ENCODE measurements at regions not wholly inside any gene's neighbourhood (a gene's known extent, or its start where the extent isn't known, plus 50 kb on each side); places are given as distances from the start of the nearest gene placed in this dataset.
"Not testable (repeated sequence)": the region's sequence is repeated elsewhere in the genome, so short reads cannot be mapped to it uniquely, and the experiment has no call there.

- no peak for DNase-seq (ENCODE audit: low spot score)
- in situ Hi-C loops (cut with HindIII; ENCODE audit: low sequenced_read_pairs), result no loop called here
These were observed 166.1 kb downstream of the CD83 start for GRCh38 chr6:14283600-14284235.

- in situ Hi-C loops (cut with HindIII; ENCODE audit: low sequenced_read_pairs), result no loop called here
- no peak for DNase-seq (ENCODE audit: low spot score)
These were observed 167.5 kb downstream of the CD83 start for GRCh38 chr6:14284969-14285590.

GRCh38 chr6:14286144-14286543 is 168.6 kb downstream of the CD83 start:
- no peak for DNase-seq (ENCODE audit: low spot score)
- in situ Hi-C loops (cut with HindIII; ENCODE audit: low sequenced_read_pairs), result no loop called here

- DNase-seq (ENCODE audit: low spot score), result no peak
- in situ Hi-C loops (cut with HindIII; ENCODE audit: low sequenced_read_pairs), result no loop called here
These were observed 169.3 kb downstream of the CD83 start for GRCh38 chr6:14286634-14287428.

- in situ Hi-C loops (cut with HindIII; ENCODE audit: low sequenced_read_pairs), result no loop called here
- no peak for DNase-seq (ENCODE audit: low spot score)
These were observed 170.1 kb downstream of the CD83 start for GRCh38 chr6:14287707-14288106.

GRCh38 chr6:14288910-14289309 is 171.3 kb downstream of the CD83 start:
- in situ Hi-C loops (cut with HindIII; ENCODE audit: low sequenced_read_pairs), result no loop called here
- no peak for DNase-seq (ENCODE audit: low spot score)

GRCh38 chr6:14290041-14290771 is 172.6 kb downstream of the CD83 start:
- in situ Hi-C loops (cut with HindIII; ENCODE audit: low sequenced_read_pairs), result no loop called here
- DNase-seq (ENCODE audit: low spot score), result no peak

GRCh38 chr6:14290772-14291330 is 173.3 kb downstream of the CD83 start:
- DNase-seq (ENCODE audit: low spot score), result no peak
- in situ Hi-C loops (cut with HindIII; ENCODE audit: low sequenced_read_pairs), result no loop called here

GRCh38 chr6:14291331-14291730 is 173.8 kb downstream of the CD83 start:
- no peak for DNase-seq (ENCODE audit: low spot score)
- in situ Hi-C loops (cut with HindIII; ENCODE audit: low sequenced_read_pairs), result no loop called here

- in situ Hi-C loops (cut with HindIII; ENCODE audit: low sequenced_read_pairs), result no loop called here
- no peak for DNase-seq (ENCODE audit: low spot score)
These were observed 174.5 kb downstream of the CD83 start for GRCh38 chr6:14292119-14292518.

GRCh38 chr6:14294270-14294951 is 176.8 kb downstream of the CD83 start:
- no peak for DNase-seq (ENCODE audit: low spot score)
- in situ Hi-C loops (cut with HindIII; ENCODE audit: low sequenced_read_pairs), result no loop called here

GRCh38 chr6:14296698-14297097 is 179.1 kb downstream of the CD83 start:
- in situ Hi-C loops (cut with HindIII; ENCODE audit: low sequenced_read_pairs), result not testable (repeated sequence)

GRCh38 chr6:14297118-14297517 is 179.5 kb downstream of the CD83 start:
- in situ Hi-C loops (cut with HindIII; ENCODE audit: low sequenced_read_pairs); DNase-seq (ENCODE audit: low spot score): not testable (repeated sequence)

More at GRCh38 chr6:14296698-14297097, 179.1 kb downstream of the CD83 start:
- DNase-seq (ENCODE audit: low spot score), result not testable (repeated sequence)

- DNase-seq (ENCODE audit: low spot score); in situ Hi-C loops (cut with HindIII; ENCODE audit: low sequenced_read_pairs): not testable (repeated sequence)
These were observed 182.6 kb downstream of the CD83 start for GRCh38 chr6:14300189-14300588.

GRCh38 chr6:14300721-14301120 is 183.1 kb downstream of the CD83 start:
- DNase-seq (ENCODE audit: low spot score); in situ Hi-C loops (cut with HindIII; ENCODE audit: low sequenced_read_pairs): not testable (repeated sequence)

- DNase-seq (ENCODE audit: low spot score); in situ Hi-C loops (cut with HindIII; ENCODE audit: low sequenced_read_pairs): not testable (repeated sequence)
These were observed 183.9 kb downstream of the CD83 start for GRCh38 chr6:14301477-14301876.

GRCh38 chr6:14305131-14305530 is 187.6 kb downstream of the CD83 start:
- DNase-seq (ENCODE audit: low spot score), result no peak
- in situ Hi-C loops (cut with HindIII; ENCODE audit: low sequenced_read_pairs), result no loop called here

GRCh38 chr6:14305624-14306023 is 188.1 kb downstream of the CD83 start:
- DNase-seq (ENCODE audit: low spot score), result no peak
- in situ Hi-C loops (cut with HindIII; ENCODE audit: low sequenced_read_pairs), result no loop called here
